GM18502 (cell line): ENCODE measurements at regions not wholly inside any gene's neighbourhood (a gene's known extent, or its start where the extent isn't known, plus 50 kb on each side); places are given as distances from the start of the nearest gene placed in this dataset.
"Not testable (repeated sequence)": the region's sequence is repeated elsewhere in the genome, so short reads cannot be mapped to it uniquely, and the experiment has no call there.

Experiments
- ATAC-seq: cut with Tn5 transposase; IDR thresholded peaks from one replicate; pipeline ENCODE4 v1.9.1; 2021; ENCODE audit warnings: mild to moderate bottlenecking; ENCODE audit not compliant: unreplicated experiment, poor library complexity

DNA sequence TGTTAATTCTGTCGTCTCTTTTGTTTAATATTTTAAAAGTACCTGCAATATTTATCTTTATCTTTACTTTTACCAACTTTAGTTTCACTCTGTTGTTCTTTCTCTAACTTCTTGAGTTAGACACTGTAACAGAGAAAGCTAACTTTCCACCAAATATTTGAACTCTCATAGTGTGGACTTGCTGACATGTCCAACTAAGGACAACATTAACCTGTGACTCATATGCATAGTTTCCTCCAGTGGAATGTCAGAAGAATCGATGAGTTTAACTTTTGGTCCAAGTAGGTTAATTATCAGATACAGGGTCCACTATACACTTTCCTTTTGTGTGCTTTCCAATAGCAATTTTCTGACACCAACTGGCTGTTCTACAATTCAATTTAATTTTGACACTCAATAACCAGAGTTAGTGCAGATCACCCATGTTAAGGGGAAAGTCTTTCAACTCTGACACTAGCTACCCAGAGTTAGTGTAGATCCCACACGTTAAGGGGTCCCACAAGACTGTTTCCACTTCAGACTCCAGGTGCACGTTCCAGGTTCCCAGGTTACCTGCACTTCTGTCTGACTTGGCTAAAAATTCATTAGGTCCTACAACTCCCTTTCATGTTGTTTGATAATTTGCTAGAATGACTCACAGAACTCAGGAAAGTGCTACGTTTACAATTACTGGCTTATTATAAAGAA is 559.0 kb upstream of the AMOT start:
- no peak for ATAC-seq

DNA sequence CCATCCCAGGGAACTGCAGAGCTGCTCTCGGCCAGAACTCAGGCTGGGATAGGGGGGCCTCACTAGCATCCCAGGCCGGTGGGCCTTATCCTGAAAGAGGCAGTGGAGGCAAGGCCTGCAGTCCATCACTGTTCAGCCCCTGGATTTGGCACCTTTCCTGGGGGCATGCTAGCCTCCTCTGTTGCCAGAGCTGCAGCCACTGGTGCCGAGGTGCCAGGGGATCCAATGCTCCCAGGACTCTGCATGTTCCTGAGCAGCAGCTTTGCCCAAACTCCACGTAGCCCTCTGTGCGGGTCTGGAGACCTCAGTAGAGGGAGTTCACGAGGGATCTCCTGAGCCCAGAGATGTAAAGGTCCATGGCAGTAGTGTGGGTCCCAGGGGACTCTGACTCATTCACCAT is 551.7 kb upstream of the AMOT start:
- no peak for ATAC-seq

- no peak for ATAC-seq
Measured at GRCh38 chrX:113391875-113392274, 551.2 kb upstream of the AMOT start.

- no peak for ATAC-seq
Measured at GRCh38 chrX:113390531-113390930, 549.9 kb upstream of the AMOT start.

GRCh38 chrX:113389846-113390245 is 549.2 kb upstream of the AMOT start:
- ATAC-seq = no peak

- no peak for ATAC-seq
Measured at GRCh38 chrX:113384628-113385027, 544.0 kb upstream of the AMOT start.

DNA sequence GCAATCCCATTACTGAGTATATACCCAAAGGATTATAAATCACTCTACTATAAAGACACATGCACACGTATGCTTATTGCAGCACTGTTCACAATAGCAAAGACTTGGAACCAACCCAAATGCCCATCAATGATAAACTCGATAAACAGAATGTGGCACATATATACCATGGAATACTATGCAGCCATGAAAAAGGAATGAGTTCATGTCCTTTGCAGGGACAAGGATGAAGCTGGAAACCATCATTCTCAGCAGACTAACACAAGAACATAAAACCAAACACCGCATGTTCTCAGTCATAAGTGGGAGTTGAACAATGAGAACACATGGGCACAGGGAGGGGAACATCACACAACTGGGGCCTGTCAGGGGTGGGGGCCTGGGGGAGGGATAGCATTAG is 532.8 kb upstream of the AMOT start:
- ATAC-seq = not testable (repeated sequence)

- no peak for ATAC-seq
Measured at GRCh38 chrX:113370006-113370405, 529.4 kb upstream of the AMOT start.

GRCh38 chrX:113369056-113369455 is 528.4 kb upstream of the AMOT start:
- ATAC-seq = no peak

GRCh38 chrX:113353134-113353533 is 512.5 kb upstream of the AMOT start:
- ATAC-seq = no peak

DNA sequence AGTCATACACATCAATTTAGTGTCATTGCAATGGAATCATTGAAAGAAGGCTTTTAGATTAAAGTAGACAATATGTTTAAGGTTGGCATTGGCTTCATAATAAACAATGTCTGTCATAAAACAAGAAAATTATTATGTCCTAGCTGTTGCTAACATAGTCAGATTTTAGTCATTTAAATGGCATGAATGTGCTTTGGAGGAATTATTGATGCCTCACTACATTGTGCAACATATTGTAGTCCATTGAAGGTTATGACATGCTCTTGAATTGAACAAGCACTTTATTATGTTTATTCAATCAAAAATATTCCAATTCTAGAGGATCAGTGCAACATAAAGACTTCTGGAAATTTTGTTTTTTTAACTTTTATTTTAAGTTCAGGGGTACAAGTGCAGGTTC is 489.8 kb upstream of the AMOT start:
- ATAC-seq = no peak

DNA sequence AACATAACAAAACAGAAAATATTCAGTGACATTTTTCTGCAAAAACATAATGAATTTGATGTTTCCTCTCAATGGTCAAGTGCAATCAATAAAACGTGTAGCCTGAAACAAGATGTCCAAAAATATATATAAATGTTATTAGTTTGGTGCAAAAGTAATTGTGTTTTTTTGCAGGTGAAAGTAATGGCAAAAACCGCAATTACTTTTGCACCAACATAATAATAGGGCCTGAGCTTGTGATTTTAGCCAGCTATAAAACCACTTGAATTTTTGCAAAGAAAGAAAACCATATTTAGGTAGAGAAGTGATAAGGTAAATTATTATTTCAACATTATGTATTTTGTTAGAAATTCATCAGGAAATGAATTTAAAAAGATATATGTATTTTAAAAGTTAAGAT is 475.3 kb upstream of the AMOT start:
- no peak for ATAC-seq

DNA sequence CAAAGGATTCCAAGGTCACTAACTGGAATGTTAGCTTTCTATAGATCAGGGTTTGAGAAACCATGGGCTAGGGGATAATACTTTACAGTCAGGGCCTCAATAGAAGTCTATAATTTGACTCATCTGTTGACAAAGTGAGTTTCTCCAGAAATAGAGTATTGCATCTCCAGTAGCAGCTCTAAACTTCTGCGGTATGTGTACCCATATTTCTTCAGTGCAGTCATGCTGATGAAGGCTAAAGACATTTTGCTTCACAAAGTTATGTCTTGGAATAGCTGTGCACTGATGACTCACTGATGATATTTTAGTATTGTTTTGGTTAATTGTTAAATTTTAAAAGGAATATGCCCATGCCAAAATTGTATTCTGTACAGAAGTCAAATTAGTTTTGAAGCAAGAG is 464.9 kb upstream of the AMOT start:
- no peak for ATAC-seq

GRCh38 chrX:113300580-113300979 is 459.9 kb upstream of the AMOT start:
- ATAC-seq = no peak

DNA sequence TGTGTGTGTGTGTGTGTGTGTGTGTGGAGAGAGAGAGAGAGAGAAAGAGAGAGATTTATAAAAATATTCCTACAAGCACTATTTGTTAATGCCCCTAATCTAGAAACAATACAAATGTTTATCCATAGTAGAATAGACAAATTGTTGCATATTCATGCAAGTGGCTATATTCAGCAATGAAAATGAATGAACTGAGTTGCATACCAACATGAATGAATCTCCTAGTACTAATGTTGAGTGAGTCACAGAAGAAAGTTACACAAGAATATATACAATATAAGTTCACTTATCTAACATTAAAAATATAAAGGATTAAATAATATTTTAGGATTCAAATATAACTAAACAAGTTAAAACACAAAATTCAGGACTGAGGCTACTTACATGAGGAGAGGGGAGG is 456.8 kb upstream of the AMOT start:
- no peak for ATAC-seq

GRCh38 chrX:113289503-113289902 is 448.9 kb upstream of the AMOT start:
- ATAC-seq = no peak

DNA sequence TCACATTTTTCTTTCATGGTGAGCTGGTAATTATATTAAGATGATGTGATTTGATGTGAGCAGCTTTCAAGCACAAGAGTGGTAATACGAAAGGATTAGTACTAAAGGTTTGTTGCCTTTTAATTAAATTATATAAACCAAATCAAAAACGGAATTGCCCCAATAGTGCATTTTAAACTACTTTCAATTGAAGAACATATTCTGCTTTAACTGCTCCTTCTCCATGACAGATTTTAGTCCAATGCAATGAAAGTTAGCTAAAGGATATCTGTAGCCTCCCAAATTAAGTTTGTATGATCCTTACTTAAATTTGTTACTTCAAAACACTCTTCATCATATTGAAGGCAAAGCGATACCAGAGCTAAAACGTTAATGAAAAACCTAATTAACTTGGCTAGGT is 447.1 kb upstream of the AMOT start:
- ATAC-seq = no peak

- ATAC-seq = no peak
Measured at GRCh38 chrX:113275804-113276203, 435.2 kb upstream of the AMOT start.

DNA sequence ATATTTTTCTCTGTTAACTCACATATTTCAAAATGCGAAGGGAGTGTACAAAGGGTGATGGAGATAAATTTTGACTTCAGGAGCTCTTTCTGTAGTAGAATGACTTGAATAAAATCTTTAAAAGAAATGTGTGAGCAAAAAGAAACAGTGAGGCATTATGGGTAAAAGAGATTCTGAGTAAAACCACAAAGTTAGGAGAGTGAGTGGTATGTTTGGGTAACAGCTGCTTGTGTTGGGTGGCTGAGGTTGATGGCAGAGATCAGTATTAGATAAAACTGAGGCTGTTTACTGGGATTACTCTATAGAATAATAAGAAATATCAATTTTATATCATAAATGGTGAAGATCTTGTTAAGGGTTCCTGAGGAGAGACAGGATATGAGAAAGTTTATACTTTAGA is 434.2 kb upstream of the AMOT start:
- ATAC-seq = no peak

- ATAC-seq = no peak
Measured at GRCh38 chrX:113274345-113274744, 433.7 kb upstream of the AMOT start.

GRCh38 chrX:113269203-113269602 is 428.6 kb upstream of the AMOT start:
- ATAC-seq = no peak

DNA sequence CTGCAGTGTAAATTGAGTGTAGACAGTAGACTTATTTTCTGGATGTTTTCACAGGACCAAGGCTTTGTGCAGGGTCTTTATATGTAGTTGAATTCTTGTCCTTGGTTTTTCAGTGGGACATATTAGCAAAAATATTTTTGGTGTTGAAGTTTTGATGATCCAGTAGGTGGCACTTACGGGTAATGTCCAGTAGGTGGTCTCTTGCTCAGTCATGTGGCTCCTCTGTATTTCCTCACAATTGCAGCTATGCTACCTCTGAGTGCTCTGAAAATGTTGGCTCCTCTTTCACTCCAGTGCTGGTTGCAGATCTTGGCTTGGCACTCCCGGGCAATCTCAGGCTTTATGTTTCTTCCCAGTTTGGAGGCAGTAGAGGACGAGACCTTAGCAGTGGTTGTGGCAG is 419.8 kb upstream of the AMOT start:
- ATAC-seq = no peak

DNA sequence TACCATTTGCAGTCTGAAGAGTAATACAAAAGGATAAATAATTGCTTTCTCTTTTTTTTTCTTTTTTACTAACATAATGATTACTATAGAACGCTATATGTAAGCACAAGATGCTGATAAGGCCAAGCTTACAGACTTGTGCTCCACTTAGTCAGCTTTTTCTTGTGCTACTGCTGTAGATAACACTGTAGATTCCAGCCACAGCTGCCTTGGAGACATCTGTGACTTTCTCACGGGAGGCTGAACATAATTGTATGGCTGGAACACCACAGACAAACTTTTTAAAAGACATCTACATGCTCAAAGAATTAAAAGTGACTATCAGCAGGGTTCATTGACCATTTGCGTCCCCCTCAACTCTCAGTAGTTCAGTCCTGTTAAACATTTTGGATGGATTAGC is 381.7 kb upstream of the AMOT start:
- ATAC-seq = no peak
